Vagina (tissue), 2 donors: ENCODE measurements at regions not wholly inside any gene's neighbourhood (a gene's known extent, or its start where the extent isn't known, plus 50 kb on each side); places are given as distances from the start of the nearest gene placed in this dataset.

Experiments used
- POLR2A ChIP-seq, 2 donors: fragments of 450-650 bp; IDR thresholded peaks; one replicate each; pipeline ENCODE4 v1.6.1; 2017; ENCODE audit warnings: antibody characterized with exemption in 2 of 2, mild to moderate bottlenecking in 2 of 2, moderate library complexity in 2 of 2
- TF ChIP-seq, protein P1 (sequence below), 3 experiments: fragments of 450-650 bp in 2 of 3; fragments of 200-600 bp in 1 of 3; sonication (generic) in 1 of 3; IDR thresholded peaks; one replicate each; pipeline ENCODE4 v1.5.1; 2017 to 2019; ENCODE audit warnings: antibody characterized with exemption in 3 of 3, mild to moderate bottlenecking in 2 of 3, moderate library complexity in 2 of 3

DNA sequence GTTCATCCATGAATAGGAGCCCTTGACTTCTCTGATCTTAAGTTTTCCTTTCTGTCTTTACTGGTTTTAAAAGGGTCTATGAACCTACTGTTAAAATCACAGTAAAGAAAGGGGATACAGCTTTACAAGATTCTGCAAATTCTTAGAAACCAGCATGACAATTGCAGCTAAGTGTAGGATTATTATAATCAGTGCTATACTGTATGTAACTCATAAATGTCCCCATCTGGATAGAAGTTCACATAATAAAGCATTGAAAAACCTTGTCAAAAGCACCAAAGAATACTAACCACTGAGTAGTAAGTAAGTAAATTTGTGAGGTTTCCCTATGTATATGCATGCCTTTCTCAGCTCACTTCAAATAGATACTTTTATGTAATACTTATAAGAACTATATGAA, 724.6 kb downstream of the CENPC start:
- TF ChIP-seq, protein P1, sequence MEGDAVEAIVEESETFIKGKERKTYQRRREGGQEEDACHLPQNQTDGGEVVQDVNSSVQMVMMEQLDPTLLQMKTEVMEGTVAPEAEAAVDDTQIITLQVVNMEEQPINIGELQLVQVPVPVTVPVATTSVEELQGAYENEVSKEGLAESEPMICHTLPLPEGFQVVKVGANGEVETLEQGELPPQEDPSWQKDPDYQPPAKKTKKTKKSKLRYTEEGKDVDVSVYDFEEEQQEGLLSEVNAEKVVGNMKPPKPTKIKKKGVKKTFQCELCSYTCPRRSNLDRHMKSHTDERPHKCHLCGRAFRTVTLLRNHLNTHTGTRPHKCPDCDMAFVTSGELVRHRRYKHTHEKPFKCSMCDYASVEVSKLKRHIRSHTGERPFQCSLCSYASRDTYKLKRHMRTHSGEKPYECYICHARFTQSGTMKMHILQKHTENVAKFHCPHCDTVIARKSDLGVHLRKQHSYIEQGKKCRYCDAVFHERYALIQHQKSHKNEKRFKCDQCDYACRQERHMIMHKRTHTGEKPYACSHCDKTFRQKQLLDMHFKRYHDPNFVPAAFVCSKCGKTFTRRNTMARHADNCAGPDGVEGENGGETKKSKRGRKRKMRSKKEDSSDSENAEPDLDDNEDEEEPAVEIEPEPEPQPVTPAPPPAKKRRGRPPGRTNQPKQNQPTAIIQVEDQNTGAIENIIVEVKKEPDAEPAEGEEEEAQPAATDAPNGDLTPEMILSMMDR (IDR thresholded peaks at IDR 0.05) = no peak
- TF ChIP-seq POLR2A (IDR thresholded peaks at IDR 0.05) = no peak
